ENCODE measurements at regions not wholly inside any gene's neighbourhood (a gene's known extent, or its start where the extent isn't known, plus 50 kb on each side); places are given as distances from the start of the nearest gene placed in this dataset.

DNA sequence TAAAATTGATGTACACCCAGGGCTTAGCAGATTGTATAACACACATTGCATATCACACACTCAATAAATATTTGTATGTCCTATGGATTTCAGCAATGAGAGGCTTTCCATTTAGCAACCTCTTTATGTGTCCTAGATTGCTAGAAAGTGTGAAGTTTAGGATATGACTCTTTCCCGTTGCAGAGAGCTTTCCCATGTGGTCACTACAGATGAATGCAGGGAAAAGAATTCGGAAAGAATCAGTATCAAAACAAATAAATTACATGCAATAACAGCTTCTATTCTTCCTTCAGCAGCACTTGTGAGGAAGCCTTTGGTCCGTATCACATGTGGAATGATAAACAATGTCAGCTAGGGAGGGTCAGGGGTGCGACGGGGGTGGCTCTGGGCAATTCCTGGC lies 870.1 kb downstream of the C6orf118 start:
- TF ChIP-seq, protein P1, sequence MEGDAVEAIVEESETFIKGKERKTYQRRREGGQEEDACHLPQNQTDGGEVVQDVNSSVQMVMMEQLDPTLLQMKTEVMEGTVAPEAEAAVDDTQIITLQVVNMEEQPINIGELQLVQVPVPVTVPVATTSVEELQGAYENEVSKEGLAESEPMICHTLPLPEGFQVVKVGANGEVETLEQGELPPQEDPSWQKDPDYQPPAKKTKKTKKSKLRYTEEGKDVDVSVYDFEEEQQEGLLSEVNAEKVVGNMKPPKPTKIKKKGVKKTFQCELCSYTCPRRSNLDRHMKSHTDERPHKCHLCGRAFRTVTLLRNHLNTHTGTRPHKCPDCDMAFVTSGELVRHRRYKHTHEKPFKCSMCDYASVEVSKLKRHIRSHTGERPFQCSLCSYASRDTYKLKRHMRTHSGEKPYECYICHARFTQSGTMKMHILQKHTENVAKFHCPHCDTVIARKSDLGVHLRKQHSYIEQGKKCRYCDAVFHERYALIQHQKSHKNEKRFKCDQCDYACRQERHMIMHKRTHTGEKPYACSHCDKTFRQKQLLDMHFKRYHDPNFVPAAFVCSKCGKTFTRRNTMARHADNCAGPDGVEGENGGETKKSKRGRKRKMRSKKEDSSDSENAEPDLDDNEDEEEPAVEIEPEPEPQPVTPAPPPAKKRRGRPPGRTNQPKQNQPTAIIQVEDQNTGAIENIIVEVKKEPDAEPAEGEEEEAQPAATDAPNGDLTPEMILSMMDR (optimal IDR thresholded peaks at IDR 0.05 in 1 of 3, IDR thresholded peaks at IDR 0.05 in 1 of 3, conservative IDR thresholded peaks at IDR 0.05 in 1 of 3; ENCODE audit: extremely low read depth in 1 of 3, insufficient read depth in 2 of 3, low read length in 3 of 3) = no peak
- TF ChIP-seq EZH2 (IDR thresholded peaks at IDR 0.05; ENCODE audit: low read length) = no peak
- Histone ChIP-seq H2AFZ (ENCODE audit: control insufficient read depth, low read length) (no peak overlapping the region), H3K79me2 (ENCODE audit: control insufficient read depth, insufficient read depth, low read length) (no peaks in the 10 kb centered on the region), H3K9ac (ENCODE audit: control insufficient read depth, extremely low read depth, insufficient read depth, low read length) (no peak overlapping the region), H3K27me3 (ENCODE audit: control insufficient read depth, extremely low read depth, insufficient read depth, low read length) (no peaks in the 10 kb centered on the region), H3K9me3 (ENCODE audit: control insufficient read depth, low read depth, low read length) (no peaks in the 10 kb centered on the region), H3K4me1 (ENCODE audit: control insufficient read depth, extremely low read depth, insufficient read depth, low read length) (no peaks in the 10 kb centered on the region), H3K4me3 (ENCODE audit: control insufficient read depth in 2 of 3, extremely low read depth in 1 of 3, insufficient read depth in 2 of 3, low read depth in 1 of 3, low read length in 3 of 3) (no peak overlapping the region), H3K27ac (ENCODE audit: control insufficient read depth, insufficient read depth, low read length) (no peak overlapping the region), H3K4me2 (ENCODE audit: control insufficient read depth, extremely low read depth, insufficient read depth, low read depth, low read length) (no peak overlapping the region), H4K20me1 (ENCODE audit: control insufficient read depth, extremely low read depth, insufficient read depth, low read length) (no peaks in the 10 kb centered on the region), H3K36me3 (ENCODE audit: control insufficient read depth in 2 of 2, extremely low read depth in 1 of 2, insufficient read depth in 2 of 2, low read length in 2 of 2) (no peaks in the 10 kb centered on the region), H3K9me1 (ENCODE audit: control insufficient read depth, extremely low read depth, insufficient read depth, low read length) (no peaks in the 10 kb centered on the region)
- FAIRE-seq (no peak), DNase-seq (ENCODE audit: low read depth, low spot score) (no peak)
- dilution Hi-C loops (cut with MboI; ENCODE audit: extremely low pct_ligation_motif_present, low sequenced_read_pairs) = no loop called here

GRCh38 chr6:164436976-164437375 lies 872.4 kb downstream of the C6orf118 start:
- H3K4me3 ChIP-seq (ENCODE audit: control insufficient read depth in 2 of 3, extremely low read depth in 1 of 3, insufficient read depth in 2 of 3, low read depth in 1 of 3, low read length in 3 of 3) = no peak overlapping the region
- H2AFZ ChIP-seq (ENCODE audit: control insufficient read depth, low read length) = no peak overlapping the region
- no peak overlapping the region for H3K9ac ChIP-seq (ENCODE audit: control insufficient read depth, extremely low read depth, insufficient read depth, low read length)
- no peak overlapping the region for H3K27ac ChIP-seq (ENCODE audit: control insufficient read depth, insufficient read depth, low read length)
- H4K20me1 ChIP-seq (ENCODE audit: control insufficient read depth, extremely low read depth, insufficient read depth, low read length) = no peaks in the 10 kb centered on the region
- H3K79me2 ChIP-seq (ENCODE audit: control insufficient read depth, insufficient read depth, low read length) = no peaks in the 10 kb centered on the region
- no peaks in the 10 kb centered on the region for H3K36me3 ChIP-seq (ENCODE audit: control insufficient read depth in 2 of 2, extremely low read depth in 1 of 2, insufficient read depth in 2 of 2, low read length in 2 of 2)
- no peak overlapping the region for H3K4me2 ChIP-seq (ENCODE audit: control insufficient read depth, extremely low read depth, insufficient read depth, low read depth, low read length)
- DNase-seq (ENCODE audit: low read depth, low spot score) (no peak), FAIRE-seq (no peak)
- H3K27me3 ChIP-seq (ENCODE audit: control insufficient read depth, extremely low read depth, insufficient read depth, low read length) = no peaks in the 10 kb centered on the region
- no peak for TF ChIP-seq EZH2 (IDR thresholded peaks at IDR 0.05; ENCODE audit: low read length)
- TF ChIP-seq, protein P1 (optimal IDR thresholded peaks at IDR 0.05 in 1 of 3, IDR thresholded peaks at IDR 0.05 in 1 of 3, conservative IDR thresholded peaks at IDR 0.05 in 1 of 3; ENCODE audit: extremely low read depth in 1 of 3, insufficient read depth in 2 of 3, low read length in 3 of 3) = no peak
- no peaks in the 10 kb centered on the region for H3K9me3 ChIP-seq (ENCODE audit: control insufficient read depth, low read depth, low read length)
- H3K4me1 ChIP-seq (ENCODE audit: control insufficient read depth, extremely low read depth, insufficient read depth, low read length) = no peaks in the 10 kb centered on the region
- H3K9me1 ChIP-seq (ENCODE audit: control insufficient read depth, extremely low read depth, insufficient read depth, low read length) = no peaks in the 10 kb centered on the region
- dilution Hi-C loops (cut with MboI; ENCODE audit: extremely low pct_ligation_motif_present, low sequenced_read_pairs) = no loop called here

Data from keratinocyte (primary cell).